Neuronal stem cell (in vitro differentiated cells): ENCODE measurements at regions not wholly inside any gene's neighbourhood (a gene's known extent, or its start where the extent isn't known, plus 50 kb on each side); places are given as distances from the start of the nearest gene placed in this dataset.

Experiments
- DNase-seq: peaks from one replicate; pipeline ENCODE4 v3.0.0-alpha.2; 2013; ENCODE audit warnings: low spot score
- H2AFZ ChIP-seq: one replicate; pipeline ENCODE4 v1.6.1; 2013; ENCODE audit warnings: mild to moderate bottlenecking, low read length, inconsistent platforms
- H2AK5ac ChIP-seq: 2 replicates; pipeline ENCODE4 v1.6.1; 2013; ENCODE audit warnings: low read depth, mild to moderate bottlenecking, inconsistent platforms, low read length, moderate library complexity, mixed read lengths
- H2BK120ac ChIP-seq: 2 replicates; pipeline ENCODE4 v1.6.1; 2013; ENCODE audit warnings: low read depth, mild to moderate bottlenecking, inconsistent platforms, low read length, moderate library complexity, mixed read lengths
- H2BK12ac ChIP-seq: one replicate; pipeline ENCODE4 v1.6.1; 2013; ENCODE audit warnings: low read length, inconsistent platforms
- H2BK15ac ChIP-seq: 2 replicates; pipeline ENCODE4 v1.6.1; 2013; ENCODE audit warnings: mild to moderate bottlenecking, low read length, inconsistent platforms, mixed read lengths
- H2BK5ac ChIP-seq: one replicate; pipeline ENCODE4 v1.6.1; 2013; ENCODE audit warnings: inconsistent platforms, mild to moderate bottlenecking, low read length, moderate library complexity
- H3K14ac ChIP-seq: one replicate; pipeline ENCODE4 v1.6.1; 2013; ENCODE audit warnings: low read length, inconsistent platforms
- H3K18ac ChIP-seq: 2 replicates; pipeline ENCODE4 v1.6.1; 2013; ENCODE audit warnings: low read length, inconsistent platforms
- H3K23ac ChIP-seq: 2 replicates; pipeline ENCODE4 v1.6.1; 2013; ENCODE audit warnings: low read depth, mild to moderate bottlenecking, mixed read lengths, low read length, inconsistent platforms; ENCODE audit not compliant: poor library complexity
- H3K27ac ChIP-seq: replicated peaks from 3 replicates; pipeline ENCODE4 v1.5.1; 2013; ENCODE audit warnings: low read length, inconsistent platforms
- H3K27me3 ChIP-seq, 3 experiments: 2 replicates each; pipeline ENCODE4 v1.6.1; 2013; ENCODE audit warnings: low read length in 3 of 3, mild to moderate bottlenecking in 2 of 3, inconsistent platforms in 1 of 3, low read depth in 1 of 3, mixed read lengths in 1 of 3, moderate library complexity in 1 of 3; ENCODE audit not compliant: control insufficient read depth in 3 of 3, insufficient read depth in 3 of 3
- H3K36me3 ChIP-seq, 2 donors: replicated peaks in 1 of 2; 2 replicates each; pipeline ENCODE4 v1.6.1; 2013; ENCODE audit warnings: low read length in 2 of 2; ENCODE audit not compliant: control insufficient read depth in 2 of 2, insufficient read depth in 2 of 2
- H3K4ac ChIP-seq: 2 replicates; pipeline ENCODE4 v1.6.1; 2013; ENCODE audit warnings: inconsistent platforms, mild to moderate bottlenecking, low read length, moderate library complexity
- H3K4me1 ChIP-seq, 2 donors: 1 replicate in 1 of 2; 2 replicates in 1 of 2; pipeline ENCODE4 v1.6.1; 2013; ENCODE audit warnings: low read length in 2 of 2, low read depth in 1 of 2; ENCODE audit not compliant: control insufficient read depth in 2 of 2, insufficient read depth in 1 of 2
- H3K4me2 ChIP-seq: one replicate; pipeline ENCODE4 v1.6.1; 2013; ENCODE audit warnings: mild to moderate bottlenecking, low read length, inconsistent platforms; ENCODE audit not compliant: insufficient read depth, poor library complexity, severe bottlenecking
- H3K4me3 ChIP-seq, 2 donors: 2 replicates each; pipeline ENCODE4 v1.5.1; 2013; ENCODE audit warnings: low read length in 2 of 2, mild to moderate bottlenecking in 2 of 2, inconsistent platforms in 1 of 2, moderate library complexity in 1 of 2
- H3K79me1 ChIP-seq: one replicate; pipeline ENCODE4 v1.6.1; 2013; ENCODE audit warnings: low read depth, mild to moderate bottlenecking, inconsistent platforms, low read length, moderate library complexity
- H3K9ac ChIP-seq: one replicate; pipeline ENCODE4 v1.6.1; 2013; ENCODE audit warnings: mild to moderate bottlenecking, low read depth, low read length, inconsistent platforms; ENCODE audit not compliant: poor library complexity
- H3K9me3 ChIP-seq, 2 donors: replicated peaks in 1 of 2; 2 replicates each; pipeline versions ENCODE3 to v1.6.1; 2013; ENCODE audit warnings: low read length in 2 of 2, mild to moderate bottlenecking in 2 of 2, inconsistent platforms in 1 of 2, low read depth in 1 of 2, mixed read lengths in 1 of 2, moderate library complexity in 1 of 2; ENCODE audit not compliant: control insufficient read depth in 2 of 2, insufficient read depth in 1 of 2
- H4K8ac ChIP-seq: one replicate; pipeline ENCODE4 v1.6.1; 2013; ENCODE audit warnings: low read depth, mild to moderate bottlenecking, inconsistent platforms, low read length, moderate library complexity
- H4K91ac ChIP-seq: one replicate; pipeline ENCODE4 v1.6.1; 2013; ENCODE audit warnings: low read length, low read depth, mild to moderate bottlenecking, inconsistent platforms; ENCODE audit not compliant: poor library complexity
- whole genome bisulfite sequencing, 2 donors: extraction: QIAGEN DNeasy Blood & Tissue Kit; methylation state at CpG; one replicate each; pipeline ENCODE4 v1.1.7; 2013; ENCODE audit warnings: missing lambda C conversion rate in 2 of 2, mixed read lengths in 1 of 2; ENCODE audit not compliant: insufficient read length in 2 of 2, insufficient replicate concordance in 1 of 2; ENCODE audit errors: extremely low coverage in 2 of 2; 5-methylcytosine and 5-hydroxymethylcytosine counted together

GRCh38 chr6:6943421-6943820 is 164.3 kb upstream of the RREB1 start:
- no peak overlapping the region for H3K4me3 ChIP-seq
- peaks cover 0 to 4% of the 10 kb centered on the region in 2 donors for H3K4me1 ChIP-seq
- WGBS, 2 donors: no CpG with 5 or more reads among the region's 1 CpG
- no peaks in the 10 kb centered on the region for H3K36me3 ChIP-seq
- H3K14ac ChIP-seq: no peak overlapping the region
- H2AFZ ChIP-seq: no peak overlapping the region
- H2BK5ac ChIP-seq: no peak overlapping the region
- no peak overlapping the region for H3K23ac ChIP-seq
- no peak overlapping the region for H3K27ac ChIP-seq
- H2AK5ac ChIP-seq: no peak overlapping the region
- no peaks in the 10 kb centered on the region for H3K79me1 ChIP-seq
- H2BK12ac ChIP-seq: no peak overlapping the region
- no peak overlapping the region for H3K9ac ChIP-seq
- no peaks in the 10 kb centered on the region for H3K27me3 ChIP-seq
- no peak overlapping the region for H3K4ac ChIP-seq
- no peak overlapping the region for H2BK120ac ChIP-seq
- no peak overlapping the region for H4K91ac ChIP-seq
- DNase-seq: no peak
- no peak overlapping the region for H2BK15ac ChIP-seq
- no peak overlapping the region for H3K4me2 ChIP-seq
- H3K18ac ChIP-seq: no peak overlapping the region
- no peak overlapping the region for H4K8ac ChIP-seq
- H3K9me3 ChIP-seq: no peaks in the 10 kb centered on the region

- no peak overlapping the region for H2BK12ac ChIP-seq
- H3K4me3 ChIP-seq: no peak overlapping the region
- peaks cover 0 to 4% of the 10 kb centered on the region in 2 donors for H3K4me1 ChIP-seq
- no peak overlapping the region for H3K14ac ChIP-seq
- no peak overlapping the region for H3K4ac ChIP-seq
- no peak overlapping the region for H2BK15ac ChIP-seq
- no peak overlapping the region for H4K8ac ChIP-seq
- no peak overlapping the region for H3K27ac ChIP-seq
- no peak overlapping the region for H2AFZ ChIP-seq
- H3K18ac ChIP-seq: no peak overlapping the region
- H3K36me3 ChIP-seq: no peaks in the 10 kb centered on the region
- no peak overlapping the region for H3K4me2 ChIP-seq
- no peak overlapping the region for H2AK5ac ChIP-seq
- no peak for DNase-seq
- no peaks in the 10 kb centered on the region for H3K79me1 ChIP-seq
- no CpG with 5 or more reads among the region's 8 CpGs for WGBS, 2 donors
- H2BK5ac ChIP-seq: no peak overlapping the region
- H2BK120ac ChIP-seq: no peak overlapping the region
- no peak overlapping the region for H4K91ac ChIP-seq
- H3K9me3 ChIP-seq: no peaks in the 10 kb centered on the region
- H3K23ac ChIP-seq: no peak overlapping the region
- H3K9ac ChIP-seq: no peak overlapping the region
- no peaks in the 10 kb centered on the region for H3K27me3 ChIP-seq
Measured at GRCh38 chr6:6946206-6947155, 161.3 kb upstream of the RREB1 start.

- Histone ChIP-seq H2AK5ac (no peak overlapping the region), H2BK5ac (no peak overlapping the region), H3K27ac (no peak overlapping the region), H3K79me1 (no peaks in the 10 kb centered on the region), H3K27me3 (no peaks in the 10 kb centered on the region), H3K23ac (no peak overlapping the region), H3K36me3 (no peaks in the 10 kb centered on the region), H2BK12ac (no peak overlapping the region), H3K18ac (no peak overlapping the region), H4K8ac (no peak overlapping the region), H3K14ac (no peak overlapping the region), H2BK120ac (no peak overlapping the region), H3K9ac (no peak overlapping the region), H3K4me2 (no peak overlapping the region), H3K4me1 (peaks cover 0 to 4% of the 10 kb centered on the region in 2 donors), H4K91ac (no peak overlapping the region), H3K9me3 (peaks cover 0 to 4% of the 10 kb centered on the region in 2 donors), H3K4me3 (no peak overlapping the region), H2AFZ (no peak overlapping the region), H2BK15ac (no peak overlapping the region), H3K4ac (no peak overlapping the region)
- no peak for DNase-seq
- WGBS, 2 donors: no CpG with 5 or more reads among the region's 3 CpGs
Measured at GRCh38 chr6:6950373-6951145, 157.2 kb upstream of the RREB1 start.

DNA sequence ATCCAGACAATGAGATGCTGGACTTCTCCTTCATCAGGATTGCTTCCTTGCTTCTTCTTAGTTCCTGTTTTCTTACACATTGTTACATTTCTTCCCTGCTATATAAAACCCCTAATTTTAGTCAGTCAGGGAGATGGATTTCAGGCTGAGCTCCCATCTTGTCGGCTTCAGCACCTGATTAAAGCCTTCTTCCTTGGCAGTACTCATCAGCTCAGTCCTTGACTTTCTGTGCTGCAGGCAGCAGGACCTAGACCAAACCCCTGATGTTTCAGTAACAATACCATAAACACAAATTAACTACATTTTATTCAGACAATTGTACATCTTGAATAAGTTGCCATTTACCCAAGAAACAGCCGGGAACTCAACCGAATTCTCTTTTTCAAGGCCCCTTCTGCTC is 156.4 kb upstream of the RREB1 start:
- no peak overlapping the region for H3K14ac ChIP-seq
- no CpG with 5 or more reads among the region's 3 CpGs for WGBS, 2 donors
- H3K23ac ChIP-seq: no peak overlapping the region
- no peak overlapping the region for H3K9ac ChIP-seq
- H3K9me3 ChIP-seq: peaks cover 0 to 4% of the 10 kb centered on the region in 2 donors
- no peak for DNase-seq
- H4K8ac ChIP-seq: no peak overlapping the region
- H3K4me3 ChIP-seq: no peak overlapping the region
- H3K27me3 ChIP-seq: no peaks in the 10 kb centered on the region
- no peak overlapping the region for H2AFZ ChIP-seq
- no peak overlapping the region for H3K4ac ChIP-seq
- no peaks in the 10 kb centered on the region for H3K79me1 ChIP-seq
- no peak overlapping the region for H3K18ac ChIP-seq
- no peak overlapping the region for H2BK12ac ChIP-seq
- H3K36me3 ChIP-seq: no peaks in the 10 kb centered on the region
- H3K4me1 ChIP-seq: peaks cover 0 to 3% of the 10 kb centered on the region in 2 donors
- no peak overlapping the region for H2BK5ac ChIP-seq
- H3K4me2 ChIP-seq: no peak overlapping the region
- H3K27ac ChIP-seq: no peak overlapping the region
- H4K91ac ChIP-seq: no peak overlapping the region
- no peak overlapping the region for H2AK5ac ChIP-seq
- H2BK15ac ChIP-seq: no peak overlapping the region
- no peak overlapping the region for H2BK120ac ChIP-seq
